Liver (tissue), 3 donors: ENCODE measurements at regions not wholly inside any gene's neighbourhood (a gene's known extent, or its start where the extent isn't known, plus 50 kb on each side); places are given as distances from the start of the nearest gene placed in this dataset.

Source experiments
- EGR1 ChIP-seq, 2 donors: IDR thresholded peaks; 2 replicates each; pipeline ENCODE4 v1.6.1; 2016 to 2018; ENCODE audit warnings: antibody characterized with exemption in 2 of 2, low read depth in 2 of 2
- GABPA ChIP-seq, 2 donors: IDR thresholded peaks in 1 of 2; conservative IDR thresholded peaks in 1 of 2; 2 replicates each; pipeline ENCODE4 v1.6.1; 2016; ENCODE audit warnings: antibody characterized with exemption in 2 of 2, mild to moderate bottlenecking in 1 of 2, moderate library complexity in 1 of 2
- HNF4A ChIP-seq, 2 donors: conservative IDR thresholded peaks; 2 replicates each; pipeline ENCODE4 v1.6.1; 2016; ENCODE audit warnings: antibody characterized with exemption in 2 of 2, mild to moderate bottlenecking in 2 of 2
- JUND ChIP-seq, 2 donors: IDR thresholded peaks; 2 replicates each; pipeline ENCODE4 v1.6.1; 2016; ENCODE audit warnings: antibody characterized with exemption in 2 of 2
- RAD21 ChIP-seq, 2 donors: IDR thresholded peaks; 2 replicates each; pipeline ENCODE4 v1.6.1; 2016; ENCODE audit warnings: antibody characterized with exemption in 2 of 2, mild to moderate bottlenecking in 2 of 2
- REST ChIP-seq: IDR thresholded peaks from 2 replicates; pipeline ENCODE4 v1.6.1; 2016; ENCODE audit warnings: antibody characterized with exemption, mild to moderate bottlenecking
- TAF1 ChIP-seq: conservative IDR thresholded peaks from 2 replicates; pipeline ENCODE4 v1.6.1; 2016; ENCODE audit warnings: antibody characterized with exemption, mild to moderate bottlenecking
- YY1 ChIP-seq: IDR thresholded peaks from 2 replicates; pipeline ENCODE4 v1.6.1; 2016; ENCODE audit warnings: antibody characterized with exemption, mild to moderate bottlenecking
- TF ChIP-seq, protein P1 (sequence below): fragments of 150-350 bp; IDR thresholded peaks from 2 replicates; pipeline ENCODE4 v1.5.1; 2017; ENCODE audit warnings: improper control_type of control experiment, low read depth, low read length; ENCODE audit not compliant: missing input control
- TF ChIP-seq, protein P2 (sequence below): IDR thresholded peaks from 2 replicates; pipeline ENCODE4 v1.6.1; 2016; ENCODE audit warnings: antibody characterized with exemption
- TF ChIP-seq, protein P3 (sequence below): IDR thresholded peaks from 2 replicates; pipeline ENCODE4 v1.6.1; 2016; ENCODE audit warnings: antibody characterized with exemption
- donor health status: healthy.
- donor health status: healthy.

- TF ChIP-seq, protein P1, sequence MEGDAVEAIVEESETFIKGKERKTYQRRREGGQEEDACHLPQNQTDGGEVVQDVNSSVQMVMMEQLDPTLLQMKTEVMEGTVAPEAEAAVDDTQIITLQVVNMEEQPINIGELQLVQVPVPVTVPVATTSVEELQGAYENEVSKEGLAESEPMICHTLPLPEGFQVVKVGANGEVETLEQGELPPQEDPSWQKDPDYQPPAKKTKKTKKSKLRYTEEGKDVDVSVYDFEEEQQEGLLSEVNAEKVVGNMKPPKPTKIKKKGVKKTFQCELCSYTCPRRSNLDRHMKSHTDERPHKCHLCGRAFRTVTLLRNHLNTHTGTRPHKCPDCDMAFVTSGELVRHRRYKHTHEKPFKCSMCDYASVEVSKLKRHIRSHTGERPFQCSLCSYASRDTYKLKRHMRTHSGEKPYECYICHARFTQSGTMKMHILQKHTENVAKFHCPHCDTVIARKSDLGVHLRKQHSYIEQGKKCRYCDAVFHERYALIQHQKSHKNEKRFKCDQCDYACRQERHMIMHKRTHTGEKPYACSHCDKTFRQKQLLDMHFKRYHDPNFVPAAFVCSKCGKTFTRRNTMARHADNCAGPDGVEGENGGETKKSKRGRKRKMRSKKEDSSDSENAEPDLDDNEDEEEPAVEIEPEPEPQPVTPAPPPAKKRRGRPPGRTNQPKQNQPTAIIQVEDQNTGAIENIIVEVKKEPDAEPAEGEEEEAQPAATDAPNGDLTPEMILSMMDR, result no peak
- TF ChIP-seq RAD21 (IDR thresholded peaks at IDR 0.05), result no peak
- no peak for TF ChIP-seq TAF1
- no peak for TF ChIP-seq EGR1 (IDR thresholded peaks at IDR 0.05; ENCODE audit: low read depth in 2 of 2)
- no peak for TF ChIP-seq JUND (IDR thresholded peaks at IDR 0.05)
- TF ChIP-seq GABPA (IDR thresholded peaks at IDR 0.05 in 1 of 2, conservative IDR thresholded peaks at IDR 0.05 in 1 of 2), result no peak
- TF ChIP-seq REST, result no peak
- TF ChIP-seq YY1, result no peak
- TF ChIP-seq, protein P2, sequence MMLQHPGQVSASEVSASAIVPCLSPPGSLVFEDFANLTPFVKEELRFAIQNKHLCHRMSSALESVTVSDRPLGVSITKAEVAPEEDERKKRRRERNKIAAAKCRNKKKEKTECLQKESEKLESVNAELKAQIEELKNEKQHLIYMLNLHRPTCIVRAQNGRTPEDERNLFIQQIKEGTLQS, result no peak
- TF ChIP-seq, protein P3, sequence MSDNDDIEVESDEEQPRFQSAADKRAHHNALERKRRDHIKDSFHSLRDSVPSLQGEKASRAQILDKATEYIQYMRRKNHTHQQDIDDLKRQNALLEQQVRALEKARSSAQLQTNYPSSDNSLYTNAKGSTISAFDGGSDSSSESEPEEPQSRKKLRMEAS, result no peak
- TF ChIP-seq HNF4A (conservative IDR thresholded peaks at IDR 0.05), result no peak
Measured at GRCh38 chr10:88158526-88159122, 295.2 kb downstream of the PTEN start.
